ENCODE measurements at regions not wholly inside any gene's neighbourhood (a gene's known extent, or its start where the extent isn't known, plus 50 kb on each side); places are given as distances from the start of the nearest gene placed in this dataset.

- no peak for DNase-seq (ENCODE audit: low spot score)
These were observed 133.9 kb upstream of the MYLIP start for GRCh38 chr6:15994814-15995459.

GRCh38 chr6:15993716-15994228 lies 135.1 kb upstream of the MYLIP start:
- no peak for DNase-seq (ENCODE audit: low spot score)

- no peak for DNase-seq (ENCODE audit: low spot score)
These were observed 138.7 kb upstream of the MYLIP start for GRCh38 chr6:15990179-15990578.

GRCh38 chr6:15989397-15989796 lies 139.5 kb upstream of the MYLIP start:
- no peak for DNase-seq (ENCODE audit: low spot score)

- no peak for DNase-seq (ENCODE audit: low spot score)
These were observed 141.3 kb upstream of the MYLIP start for GRCh38 chr6:15987569-15987968.

GRCh38 chr6:15986027-15986629 lies 142.8 kb upstream of the MYLIP start:
- no peak for DNase-seq (ENCODE audit: low spot score)

- no peak for DNase-seq (ENCODE audit: low spot score)
These were observed 143.4 kb upstream of the MYLIP start for GRCh38 chr6:15985379-15985959.

GRCh38 chr6:15981956-15982355 lies 146.9 kb upstream of the MYLIP start:
- DNase-seq (ENCODE audit: low spot score) = no peak

- no peak for DNase-seq (ENCODE audit: low spot score)
These were observed 148.1 kb upstream of the MYLIP start for GRCh38 chr6:15980801-15981200.

GRCh38 chr6:15978426-15978825 lies 150.5 kb upstream of the MYLIP start:
- no peak for DNase-seq (ENCODE audit: low spot score)

GRCh38 chr6:15977050-15977449 lies 151.8 kb upstream of the MYLIP start:
- no peak for DNase-seq (ENCODE audit: low spot score)

- no peak for DNase-seq (ENCODE audit: low spot score)
These were observed 154.1 kb upstream of the MYLIP start for GRCh38 chr6:15974817-15975216.

GRCh38 chr6:15970517-15970916 lies 158.4 kb upstream of the MYLIP start:
- DNase-seq (ENCODE audit: low spot score) = no peak

- DNase-seq (ENCODE audit: low spot score) = no peak
These were observed 159.6 kb upstream of the MYLIP start for GRCh38 chr6:15969236-15969778.

GRCh38 chr6:15968519-15968918 lies 160.4 kb upstream of the MYLIP start:
- no peak for DNase-seq (ENCODE audit: low spot score)

- no peak for DNase-seq (ENCODE audit: low spot score)
These were observed 162.8 kb upstream of the MYLIP start for GRCh38 chr6:15966000-15966520.

- no peak for DNase-seq (ENCODE audit: low spot score)
These were observed 166.5 kb upstream of the MYLIP start for GRCh38 chr6:15962449-15962764.

- DNase-seq (ENCODE audit: low spot score) = no peak
These were observed 167.0 kb upstream of the MYLIP start for GRCh38 chr6:15961635-15962448.

- DNase-seq (ENCODE audit: low spot score) = no peak
These were observed 167.9 kb upstream of the MYLIP start for GRCh38 chr6:15960740-15961634.

- DNase-seq (ENCODE audit: low spot score) = no peak
These were observed 171.2 kb upstream of the MYLIP start for GRCh38 chr6:15957655-15958169.
